CD14-positive monocyte (primary cell): ENCODE measurements at regions not wholly inside any gene's neighbourhood (a gene's known extent, or its start where the extent isn't known, plus 50 kb on each side); places are given as distances from the start of the nearest gene placed in this dataset.

Source experiments
- DNase-seq, 3 donors: peaks; one replicate each; pipeline ENCODE4 v3.0.0-alpha.2; 2011 to 2022
- H2AFZ ChIP-seq: 2 replicates; pipeline ENCODE4 v1.6.0; 2012; ENCODE audit warnings: mild to moderate bottlenecking, low read depth, low read length, inconsistent platforms; ENCODE audit not compliant: insufficient read depth, poor library complexity, severe bottlenecking
- H3K27ac ChIP-seq, 2 donors: 1 replicate in 1 of 2; 2 replicates in 1 of 2; pipeline ENCODE4 v1.5.1; 2012 to 2013; ENCODE audit warnings: low read length in 2 of 2, control low read depth in 1 of 2, inconsistent platforms in 1 of 2, low read depth in 1 of 2, mild to moderate bottlenecking in 1 of 2
- H3K27me3 ChIP-seq, 2 donors: one replicate each; pipeline versions ENCODE4 v1.6.0 to v1.6.1; 2011 to 2013; ENCODE audit warnings: low read length in 2 of 2; ENCODE audit not compliant: control insufficient read depth in 2 of 2, insufficient read depth in 2 of 2
- H3K36me3 ChIP-seq, 2 donors: replicated peaks in 1 of 2; 1 replicate in 1 of 2; 2 replicates in 1 of 2; pipeline versions ENCODE4 v1.5.1 to v1.6.1; 2012 to 2013; ENCODE audit warnings: low read length in 2 of 2, control low read depth in 1 of 2, inconsistent platforms in 1 of 2, mild to moderate bottlenecking in 1 of 2; ENCODE audit not compliant: insufficient read depth in 2 of 2, control insufficient read depth in 1 of 2
- H3K4me1 ChIP-seq, 2 donors: 1 replicate in 1 of 2; 2 replicates in 1 of 2; pipeline versions ENCODE4 v1.5.1 to v1.6.1; 2012 to 2013; ENCODE audit warnings: low read length in 2 of 2, control low read depth in 1 of 2, inconsistent platforms in 1 of 2, mild to moderate bottlenecking in 1 of 2, moderate library complexity in 1 of 2; ENCODE audit not compliant: insufficient read depth in 2 of 2, control insufficient read depth in 1 of 2
- H3K4me2 ChIP-seq: replicated peaks from 2 replicates; pipeline ENCODE3; 2012; ENCODE audit warnings: low read length, moderate library complexity, mild to moderate bottlenecking; ENCODE audit not compliant: poor library complexity, severe bottlenecking; ENCODE audit errors: extremely low read depth
- H3K4me3 ChIP-seq, 3 experiments: fragments of 200-600 bp in 1 of 3; sonication (generic) in 1 of 3; replicated peaks in 1 of 3; 1 replicate in 2 of 3; 2 replicates in 1 of 3; pipeline ENCODE4 v1.5.1; 2011 to 2013; ENCODE audit warnings: low read length in 3 of 3, mild to moderate bottlenecking in 3 of 3, control low read depth in 2 of 3, low read depth in 2 of 3, inconsistent platforms in 1 of 3, moderate library complexity in 1 of 3
- H3K79me2 ChIP-seq: 2 replicates; pipeline ENCODE4 v1.6.0; 2012; ENCODE audit warnings: mild to moderate bottlenecking, control low read depth, inconsistent platforms, low read length, moderate library complexity; ENCODE audit not compliant: insufficient read depth
- H3K9ac ChIP-seq: 2 replicates; pipeline ENCODE4 v1.6.0; 2017; ENCODE audit warnings: low read length, mild to moderate bottlenecking; ENCODE audit not compliant: insufficient read depth, poor library complexity, severe bottlenecking
- H3K9me3 ChIP-seq, 2 donors: replicated peaks in 1 of 2; 1 replicate in 1 of 2; 2 replicates in 1 of 2; pipeline versions ENCODE4 v1.5.1 to v1.6.1; 2012 to 2013; ENCODE audit warnings: low read length in 2 of 2, control low read depth in 1 of 2; ENCODE audit not compliant: control insufficient read depth in 1 of 2, insufficient read depth in 1 of 2
- H4K20me1 ChIP-seq: 2 replicates; pipeline ENCODE4 v1.6.0; 2012; ENCODE audit warnings: mild to moderate bottlenecking, low read length, control low read depth, moderate library complexity; ENCODE audit not compliant: insufficient read depth
- H3K27ac Mint-ChIP-seq, 7 donors: one replicate each; pipeline ENCODE4 v1.8.0; 2020; ENCODE audit warnings: mild to moderate bottlenecking in 7 of 7, mixed read lengths in 7 of 7, moderate library complexity in 6 of 7, inconsistent platforms in 2 of 7
- H3K27me3 Mint-ChIP-seq, 3 donors: one replicate each; pipeline ENCODE4 v1.8.0; 2021 to 2022; ENCODE audit warnings: low read depth in 3 of 3, mild to moderate bottlenecking in 3 of 3, mixed read lengths in 3 of 3, moderate library complexity in 3 of 3, inconsistent platforms in 1 of 3
- H3K36me3 Mint-ChIP-seq, 2 donors: one replicate each; pipeline ENCODE4 v1.8.0; 2020; ENCODE audit warnings: mixed read lengths in 2 of 2, inconsistent platforms in 1 of 2, mild to moderate bottlenecking in 1 of 2
- H3K4me1 Mint-ChIP-seq: one replicate; pipeline ENCODE4 v1.8.0; 2020; ENCODE audit warnings: mild to moderate bottlenecking, mixed read lengths
- H3K4me3 Mint-ChIP-seq, 2 donors: one replicate each; pipeline ENCODE4 v1.8.0; 2020; ENCODE audit warnings: mild to moderate bottlenecking in 2 of 2, mixed read lengths in 2 of 2, moderate library complexity in 1 of 2
- H3K9me3 Mint-ChIP-seq, 7 donors: one replicate each; pipeline ENCODE4 v1.8.0; 2020 to 2022; ENCODE audit warnings: mixed read lengths in 7 of 7, mild to moderate bottlenecking in 6 of 7, moderate library complexity in 6 of 7, inconsistent platforms in 2 of 7
- CTCF ChIP-seq: fragments of 200-600 bp; IDR thresholded peaks from one replicate; pipeline ENCODE4 v1.8.0; 2022; ENCODE audit warnings: antibody characterized with exemption, mild to moderate bottlenecking
- WGBS: methylation state at CpG from one replicate; pipeline ENCODE4 v1.1.5; 2013; ENCODE audit warnings: missing lambda C conversion rate; ENCODE audit not compliant: insufficient coverage; 5-methylcytosine and 5-hydroxymethylcytosine counted together
- intact Hi-C, 2 donors: fragments of 100-400 bp; cut with micrococcal nuclease; formaldehyde crosslinking; loops; one replicate each; pipeline versions ENCODE4 v1.15.0 to v1.15.1; 2023

DNA sequence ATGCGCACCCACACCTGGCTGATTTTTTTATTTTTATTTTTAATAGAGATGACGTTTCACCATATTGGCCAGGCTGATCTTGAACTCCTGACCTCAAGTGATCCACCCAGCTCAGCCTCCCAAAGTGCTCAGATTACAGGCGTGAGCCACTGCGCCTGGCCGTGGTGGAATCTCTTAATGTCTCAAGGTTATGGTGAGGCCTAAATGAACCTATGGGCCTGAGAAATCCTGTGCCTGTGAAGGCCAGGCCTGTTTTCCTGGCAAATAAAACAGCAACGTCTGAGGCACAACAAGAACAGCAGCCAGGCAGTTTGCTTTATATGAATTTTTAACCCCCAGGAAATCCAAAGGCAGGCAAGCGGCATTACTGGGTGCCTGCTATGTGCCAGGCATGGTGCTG lies 297.5 kb upstream of the ZMIZ1 start:
- Histone ChIP-seq H3K9ac (no peak overlapping the region), H3K27me3 (no peaks in the 10 kb centered on the region), H4K20me1 (no peaks in the 10 kb centered on the region), H3K4me1 (peaks cover 0 to 4% of the 10 kb centered on the region in 2 donors), H3K79me2 (no peaks in the 10 kb centered on the region), H3K4me3 (no peak overlapping the region), H3K27ac (no peak overlapping the region), H2AFZ (no peak overlapping the region), H3K4me2 (no peak overlapping the region), H3K9me3 (no peaks in the 10 kb centered on the region), H3K36me3 (no peaks in the 10 kb centered on the region)
- H3K27me3 Mint-ChIP-seq: peaks cover 1 to 6% (median 4%) of the 10 kb centered on the region in 3 donors
- H3K36me3 Mint-ChIP-seq: no peaks in the 10 kb centered on the region
- H3K9me3 Mint-ChIP-seq: peaks cover 0 to 2% (median 0%) of the 10 kb centered on the region in 7 donors
- H3K27ac Mint-ChIP-seq: no peak overlapping the region
- no peak overlapping the region for H3K4me3 Mint-ChIP-seq
- TF ChIP-seq CTCF: no peak
- 93% methylated on average over 5 of the region's 7 CpGs for WGBS
- no peak for DNase-seq
- intact Hi-C loops: no loop called here
- peaks cover 4% of the 10 kb centered on the region for H3K4me1 Mint-ChIP-seq

GRCh38 chr10:78771808-78772455 lies 296.8 kb upstream of the ZMIZ1 start:
- Mint-ChIP-seq H3K4me3 (no peak overlapping the region), H3K36me3 (no peaks in the 10 kb centered on the region), H3K27ac (peak overlapping the region in 1 of 7 donors; percentile 5), H3K9me3 (peaks cover 0 to 2% (median 0%) of the 10 kb centered on the region in 7 donors), H3K27me3 (peaks cover 1 to 6% (median 6%) of the 10 kb centered on the region in 3 donors), H3K4me1 (peaks cover 7% of the 10 kb centered on the region)
- Histone ChIP-seq H3K27ac (no peak overlapping the region), H3K9ac (no peak overlapping the region), H2AFZ (no peak overlapping the region), H3K4me3 (no peak overlapping the region), H3K36me3 (no peaks in the 10 kb centered on the region), H3K4me1 (peaks cover 0 to 4% of the 10 kb centered on the region in 2 donors), H3K27me3 (no peaks in the 10 kb centered on the region), H3K4me2 (no peak overlapping the region), H3K79me2 (no peaks in the 10 kb centered on the region), H3K9me3 (no peaks in the 10 kb centered on the region), H4K20me1 (no peaks in the 10 kb centered on the region)
- intact Hi-C loops: no loop called here
- 93% methylated on average over 4 of the region's 7 CpGs for WGBS
- no peak for DNase-seq
- no peak for TF ChIP-seq CTCF
